Activated CD4-positive, alpha-beta T cell treated with anti-CD3 and anti-CD28 coated beads, Interleukin-2, amount 50 U/mL, for 48 hours (primary cell): ENCODE measurements at regions not wholly inside any gene's neighbourhood (a gene's known extent, or its start where the extent isn't known, plus 50 kb on each side); places are given as distances from the start of the nearest gene placed in this dataset.

Experiments used
- DNase-seq, 2 experiments: peaks; one replicate each; pipeline ENCODE4 v3.0.0-alpha.2; 2020

- DNase-seq: no peak
Observed at GRCh38 chr3:87390821-87391220, 114.4 kb upstream of the POU1F1 start.

DNA sequence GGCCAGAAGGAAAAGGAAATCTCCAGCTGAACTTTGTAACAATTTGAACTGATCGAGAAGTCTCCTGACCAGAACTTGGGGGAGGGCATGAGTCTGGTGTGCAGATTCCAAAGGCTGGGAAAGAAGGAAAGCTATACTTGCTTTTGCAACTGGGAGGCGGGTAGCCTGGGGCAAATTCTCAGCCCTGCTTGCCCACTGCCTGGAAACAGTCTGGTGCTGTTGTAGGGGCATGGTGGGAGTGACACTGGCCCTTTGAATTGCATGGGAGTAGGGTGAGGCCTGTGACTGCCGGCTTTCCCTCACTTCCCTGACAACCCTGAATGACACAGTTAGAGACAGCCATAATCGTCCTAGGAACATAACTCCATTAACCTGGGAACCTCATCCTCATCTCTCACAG lies 114.0 kb upstream of the POU1F1 start:
- no peak for DNase-seq

DNA sequence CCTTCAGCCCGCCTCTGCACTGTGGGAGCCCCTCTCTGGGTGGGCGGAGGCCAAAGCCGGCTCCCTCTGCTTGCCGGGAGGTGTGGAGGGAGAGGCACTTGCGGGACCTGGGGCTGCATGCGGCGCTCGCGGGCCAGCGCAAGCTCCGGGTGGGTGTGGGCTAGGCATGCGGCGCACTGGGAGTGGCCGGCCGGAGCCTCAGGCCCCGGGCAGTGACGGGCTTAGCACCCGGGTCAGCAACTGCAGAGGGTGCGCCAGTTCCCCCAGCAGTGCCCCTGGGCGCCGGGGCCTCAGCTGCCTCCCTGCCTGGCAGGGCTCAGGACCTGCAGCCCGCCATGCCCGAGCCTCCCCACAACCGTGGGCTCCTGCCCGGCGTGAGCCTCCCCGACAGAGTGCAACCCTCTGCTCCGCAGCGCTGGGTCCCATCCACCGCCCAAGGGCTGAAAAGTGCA lies 98.9 kb upstream of the POU1F1 start:
- no peak for DNase-seq

DNA sequence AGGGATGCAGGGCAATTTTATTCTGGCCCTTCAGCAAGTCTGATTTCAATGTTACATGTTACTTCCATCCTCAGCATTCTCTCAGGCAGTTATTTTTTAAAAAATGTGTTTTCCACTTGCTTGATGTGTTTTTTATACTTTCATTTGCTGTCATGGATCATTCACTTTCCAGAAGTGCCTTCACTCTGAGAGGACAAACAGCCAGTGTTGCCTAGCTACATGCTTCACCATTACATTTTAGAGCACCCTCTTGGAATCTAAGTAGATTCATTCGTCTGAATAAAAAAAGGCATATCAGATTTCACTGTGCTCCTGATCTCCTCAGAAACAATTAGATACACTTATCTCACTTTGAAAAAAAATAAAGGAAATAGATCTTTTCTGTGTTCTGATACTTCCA lies 93.6 kb upstream of the POU1F1 start:
- no peak for DNase-seq

- DNase-seq: no peak
Observed at GRCh38 chr3:87367736-87368135, 91.4 kb upstream of the POU1F1 start.

- DNase-seq: no peak
Observed at GRCh38 chr3:87363721-87364120, 87.3 kb upstream of the POU1F1 start.

- no peak for DNase-seq
Observed at GRCh38 chr3:87361956-87362355, 85.6 kb upstream of the POU1F1 start.

DNA sequence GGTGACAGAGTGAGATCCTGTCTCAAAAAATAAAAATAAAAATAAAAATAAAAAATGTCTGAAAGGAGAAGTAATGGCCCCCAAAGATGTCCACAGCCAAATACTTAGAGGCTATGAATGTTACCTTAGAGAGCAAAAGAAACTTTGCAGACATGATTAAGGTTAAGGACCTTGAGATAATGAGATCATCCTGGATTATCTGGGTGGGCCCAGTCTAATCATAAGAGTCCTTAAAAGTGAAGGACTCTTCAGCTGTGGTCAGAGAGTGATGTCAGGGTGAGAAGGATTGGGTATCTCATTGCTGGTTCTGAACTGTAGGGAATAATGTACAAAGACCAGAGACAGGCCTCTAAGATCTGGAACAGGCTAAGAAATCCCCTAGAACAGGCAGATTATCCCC lies 84.9 kb upstream of the POU1F1 start:
- DNase-seq: no peak

DNA sequence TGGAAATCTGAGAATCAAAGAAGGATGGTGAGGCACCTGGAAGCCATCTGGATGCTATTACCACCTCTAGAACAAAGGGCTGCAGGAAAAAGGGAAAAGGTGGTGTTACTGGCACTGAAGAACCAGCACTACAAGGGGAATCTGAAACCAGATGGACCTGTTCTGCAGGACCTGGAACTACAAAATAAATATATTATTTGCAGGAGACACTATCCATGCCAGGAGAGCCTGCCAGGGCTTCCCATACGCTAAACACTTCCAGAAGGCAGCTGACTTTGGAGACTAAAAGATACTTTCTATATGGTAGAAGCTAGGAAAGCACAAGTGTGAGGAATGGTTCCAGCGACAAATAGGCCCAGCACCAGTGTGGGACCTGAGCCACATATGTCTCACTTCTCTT lies 83.4 kb upstream of the POU1F1 start:
- DNase-seq: no peak

DNA sequence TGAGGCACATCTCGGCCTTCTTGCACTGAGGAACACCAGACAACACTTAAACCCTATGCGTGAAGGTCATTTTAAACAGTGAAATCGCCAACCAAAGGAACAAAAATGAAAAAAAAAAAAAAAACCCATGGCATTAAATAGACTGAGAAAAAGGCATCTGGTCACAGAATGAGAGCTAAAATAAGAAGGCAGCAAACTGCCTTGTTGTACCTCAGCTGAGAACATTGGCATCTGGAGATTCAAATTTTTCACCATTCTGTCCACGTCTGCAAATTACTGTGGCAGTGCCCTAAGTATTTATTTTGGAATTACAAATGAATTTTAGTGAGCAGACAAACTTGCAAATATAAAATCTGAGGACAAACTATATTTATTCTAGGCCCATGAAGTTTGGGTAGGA lies 82.6 kb upstream of the POU1F1 start:
- no peak for DNase-seq

DNA sequence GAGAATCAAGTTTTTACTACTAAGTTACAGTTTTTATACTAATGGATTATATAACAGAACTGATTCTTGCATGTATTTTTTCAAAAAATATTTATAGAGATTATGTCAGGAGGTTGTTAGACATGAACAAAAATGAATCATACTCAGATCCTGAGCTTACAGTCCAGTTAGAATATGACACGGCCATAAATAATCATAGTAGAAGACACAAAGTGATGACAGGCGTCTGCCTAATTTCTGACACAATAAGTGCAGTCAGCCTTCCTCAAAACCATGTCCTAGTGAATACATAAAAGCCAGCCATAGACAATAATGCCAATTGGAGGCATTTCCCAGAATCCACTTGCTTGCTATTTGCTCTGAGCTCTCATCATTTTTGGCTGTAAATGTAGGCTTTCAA lies 81.7 kb upstream of the POU1F1 start:
- no peak for DNase-seq

GRCh38 chr3:87354398-87354797 lies 78.0 kb upstream of the POU1F1 start:
- no peak for DNase-seq

GRCh38 chr3:87351937-87352336 lies 75.6 kb upstream of the POU1F1 start:
- no peak for DNase-seq

- DNase-seq: no peak
Observed at GRCh38 chr3:87350367-87351199, 74.2 kb upstream of the POU1F1 start.

DNA sequence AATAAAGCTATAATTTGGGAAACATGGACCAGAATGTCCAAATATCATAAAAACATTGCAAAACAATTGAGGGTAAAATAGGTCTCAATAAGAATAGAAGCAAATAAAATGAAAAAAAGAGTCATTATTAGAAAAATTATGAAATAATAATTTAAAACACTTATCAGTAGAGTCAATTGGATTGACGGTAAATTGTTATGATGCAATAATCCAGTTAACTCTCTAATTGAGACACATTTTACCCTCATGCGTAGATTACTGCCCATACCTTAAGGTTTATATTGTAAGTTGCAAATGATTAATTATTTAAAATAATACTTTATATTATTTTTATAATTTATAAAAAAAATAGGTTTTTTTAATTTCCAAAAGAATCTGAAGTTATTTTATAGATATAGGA lies 73.4 kb upstream of the POU1F1 start:
- no peak for DNase-seq

GRCh38 chr3:87336761-87337160 lies 60.4 kb upstream of the POU1F1 start:
- DNase-seq: no peak

GRCh38 chr3:87335931-87336330 lies 59.5 kb upstream of the POU1F1 start:
- DNase-seq: no peak

GRCh38 chr3:87333393-87333892 lies 57.1 kb upstream of the POU1F1 start:
- DNase-seq: peak in 1 of 2 experiments; percentile 29

DNA sequence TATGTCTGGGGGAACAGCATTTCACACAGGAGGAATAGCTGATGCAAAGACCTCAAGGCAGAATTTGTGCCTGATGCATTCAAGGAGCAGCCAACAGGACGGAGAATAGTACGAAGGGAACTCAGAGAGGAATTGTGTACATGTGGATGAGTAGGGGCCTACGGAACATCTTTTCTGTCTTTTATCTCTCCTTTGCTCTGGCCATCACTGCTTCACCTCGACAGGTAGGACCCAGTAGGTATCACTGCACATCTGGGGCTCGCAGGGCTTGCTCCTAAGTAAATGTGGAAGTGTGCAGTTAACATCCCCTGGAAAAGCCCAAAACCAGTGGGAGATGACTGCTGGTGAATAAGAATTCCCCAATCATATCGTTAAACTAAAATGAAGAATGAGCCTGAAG lies 56.4 kb upstream of the POU1F1 start:
- DNase-seq: no peak

GRCh38 chr3:87329065-87329464 lies 52.7 kb upstream of the POU1F1 start:
- no peak for DNase-seq
